Islet precursor cell (in vitro differentiated cells): ENCODE measurements at regions not wholly inside any gene's neighbourhood (a gene's known extent, or its start where the extent isn't known, plus 50 kb on each side); places are given as distances from the start of the nearest gene placed in this dataset.
A peak's percentile ranks its signal among the peaks of the same experiment; 100 is the strongest.

Experiments used
- DNase-seq: peaks from one replicate; pipeline ENCODE4 v3.0.0-alpha.2; 2018

DNA sequence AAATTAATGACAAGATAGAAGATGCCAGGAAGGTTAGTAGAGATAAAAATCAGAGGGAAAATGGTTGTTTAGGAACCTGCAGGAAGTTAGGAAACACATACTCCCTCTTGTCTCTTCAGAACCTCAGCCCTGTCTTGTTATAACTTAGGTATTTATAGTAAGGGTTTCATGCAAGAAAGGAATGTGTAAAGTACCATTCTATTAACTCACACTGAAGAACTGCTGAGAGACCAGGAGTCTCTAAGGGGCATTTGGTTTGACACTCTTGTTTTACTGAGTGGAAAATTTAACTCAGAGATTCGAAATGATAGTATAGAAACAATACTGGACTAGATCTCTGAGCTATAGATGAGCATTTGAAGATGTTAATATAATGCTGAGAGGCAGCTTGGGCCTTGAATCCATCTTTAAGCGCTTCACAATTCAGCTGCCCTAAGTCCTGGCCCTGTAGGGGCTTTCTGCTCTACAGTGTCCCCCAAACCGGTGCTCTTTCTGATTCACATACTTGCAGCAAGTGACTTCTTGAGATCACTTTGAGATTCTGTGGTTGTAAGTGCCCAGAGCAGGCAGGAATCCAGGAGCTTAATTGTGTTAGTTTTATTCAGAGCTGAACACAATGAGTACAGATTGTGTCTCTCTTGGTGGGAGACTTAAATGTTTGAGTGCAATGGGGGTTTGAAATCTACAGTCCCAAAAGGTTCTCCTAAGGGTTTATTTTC lies 235.0 kb upstream of the RGPD4 start:
- no peak for DNase-seq

DNA sequence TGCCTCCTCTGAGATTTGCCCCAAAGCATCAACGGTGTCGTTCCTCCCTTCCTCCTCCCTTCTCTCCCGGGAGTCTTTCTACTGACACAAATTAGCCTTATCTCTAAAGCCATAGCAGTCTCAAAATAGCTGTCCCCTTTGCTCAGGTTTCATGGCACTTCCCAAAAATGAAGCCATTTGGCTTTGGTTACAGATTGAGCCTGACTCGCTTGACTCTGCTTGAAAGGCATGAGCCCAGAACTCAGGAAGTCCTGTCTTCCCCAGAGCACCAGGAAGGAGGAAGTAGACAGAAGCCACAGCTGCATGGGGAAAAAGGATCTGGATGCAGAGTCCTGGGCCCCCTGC lies 234.4 kb upstream of the RGPD4 start:
- no peak for DNase-seq

DNA sequence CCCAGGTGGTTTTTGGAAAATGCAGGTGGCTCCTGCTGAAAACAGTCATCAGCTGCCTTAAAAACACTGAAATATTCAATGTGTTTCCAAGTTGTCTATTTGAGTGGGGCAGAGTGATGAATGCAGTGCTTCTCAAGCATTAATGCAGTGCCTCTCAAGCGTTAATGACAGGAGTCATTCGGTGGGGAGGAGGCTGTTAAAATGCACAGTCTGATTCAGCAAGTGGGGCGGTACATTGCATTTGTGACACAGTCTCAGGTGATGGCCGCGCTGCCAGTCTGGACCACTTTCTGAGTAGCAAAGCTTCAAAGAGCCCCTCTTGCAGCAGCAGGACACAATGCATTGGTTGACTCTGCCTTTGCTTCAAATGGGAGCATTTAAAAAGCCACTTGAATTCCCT lies 231.4 kb upstream of the RGPD4 start:
- no peak for DNase-seq

DNA sequence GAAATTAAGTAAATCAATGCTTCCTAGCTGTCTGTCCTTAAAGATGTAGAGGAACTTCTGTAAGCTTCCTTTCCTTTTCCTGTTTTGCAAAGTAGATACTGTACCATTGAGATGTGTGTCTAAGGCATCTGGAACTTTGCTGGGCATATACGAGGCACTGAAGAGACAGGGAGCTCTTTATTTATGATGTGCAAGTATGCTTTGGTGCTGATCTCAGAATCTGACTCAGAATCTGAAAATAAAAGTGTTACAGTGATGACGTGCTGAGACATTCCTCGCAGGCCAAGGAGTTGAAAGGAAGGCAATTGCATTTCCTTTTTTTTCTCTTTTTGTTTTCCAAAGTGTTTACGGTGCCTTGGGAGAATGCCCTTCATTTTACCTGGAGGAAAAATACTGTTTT lies 230.9 kb upstream of the RGPD4 start:
- DNase-seq: no peak

DNA sequence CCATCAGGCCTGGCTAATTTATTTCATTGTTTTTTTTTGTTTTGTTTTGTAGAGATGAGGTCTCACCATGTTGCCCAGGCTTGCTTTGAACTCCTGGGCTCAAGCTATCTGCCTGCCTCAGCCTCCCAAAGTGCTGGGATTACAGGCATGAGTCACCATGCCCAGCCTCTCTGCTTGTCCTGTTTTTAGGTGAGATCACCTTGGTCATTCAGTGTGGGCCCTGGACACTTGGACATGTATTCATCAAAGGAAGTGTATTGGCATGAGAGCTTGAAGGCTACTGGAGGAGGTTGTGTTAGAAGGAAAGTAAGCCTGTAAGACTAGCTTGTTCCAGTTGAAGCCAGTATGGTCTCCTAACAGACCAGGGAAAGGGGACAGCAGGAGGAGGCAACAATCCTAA lies 229.2 kb upstream of the RGPD4 start:
- peak; percentile 51 for DNase-seq

DNA sequence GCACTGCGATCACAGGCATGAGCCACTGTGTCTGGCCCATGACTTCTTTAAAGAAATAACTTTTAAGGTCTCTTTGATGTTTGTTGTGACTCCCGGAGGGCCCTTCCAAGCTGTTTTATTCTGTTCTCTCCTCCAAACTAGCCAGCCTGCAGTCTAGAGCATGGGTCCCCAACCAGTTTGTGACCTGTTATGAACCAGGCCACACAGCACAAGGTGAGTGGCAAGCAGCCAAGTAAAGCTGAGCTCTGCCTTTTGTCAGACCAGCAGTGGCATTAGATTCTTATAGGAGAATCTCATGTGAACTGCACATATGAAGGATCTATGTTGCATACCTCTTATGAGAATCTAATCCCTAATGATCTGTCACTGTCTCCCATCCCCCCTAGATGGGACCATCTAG lies 223.9 kb upstream of the RGPD4 start:
- DNase-seq: no peak

DNA sequence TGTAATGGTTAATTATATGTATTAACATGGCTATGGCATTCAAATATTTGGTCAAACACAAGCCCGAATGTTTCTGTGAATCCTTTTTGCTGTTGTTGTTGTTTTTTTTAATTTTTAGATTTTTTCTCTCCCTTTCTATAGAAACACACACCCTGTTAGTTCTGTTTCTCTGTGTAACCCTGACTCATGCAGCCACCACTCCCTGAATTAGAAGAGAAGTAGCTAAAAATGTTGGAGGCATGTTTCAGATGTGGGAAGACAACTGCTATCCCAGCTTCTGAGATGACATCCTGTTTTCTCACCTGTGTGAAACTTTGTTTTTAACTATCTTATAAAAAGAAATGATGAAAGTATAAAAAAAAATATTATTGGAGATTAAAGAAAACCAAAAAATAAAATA lies 219.6 kb upstream of the RGPD4 start:
- DNase-seq: no peak

DNA sequence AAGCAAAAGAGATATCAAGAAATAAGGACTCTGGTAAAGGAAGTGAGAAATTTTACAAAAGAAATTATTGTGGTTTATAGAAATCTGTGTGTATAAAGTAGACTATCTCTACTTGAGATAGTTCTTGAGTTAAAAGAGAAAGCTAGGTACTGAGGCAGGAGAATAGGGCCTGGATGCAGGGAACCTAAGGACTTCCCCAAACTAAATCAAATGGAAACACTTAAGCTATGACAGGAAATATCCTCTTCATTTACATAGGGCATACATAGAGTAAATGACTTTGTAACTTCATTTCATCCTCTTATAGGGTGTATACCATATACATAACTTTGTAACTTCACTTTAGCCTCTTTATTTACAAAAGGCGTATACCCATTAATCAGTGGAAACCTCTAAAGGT lies 219.2 kb upstream of the RGPD4 start:
- no peak for DNase-seq

DNA sequence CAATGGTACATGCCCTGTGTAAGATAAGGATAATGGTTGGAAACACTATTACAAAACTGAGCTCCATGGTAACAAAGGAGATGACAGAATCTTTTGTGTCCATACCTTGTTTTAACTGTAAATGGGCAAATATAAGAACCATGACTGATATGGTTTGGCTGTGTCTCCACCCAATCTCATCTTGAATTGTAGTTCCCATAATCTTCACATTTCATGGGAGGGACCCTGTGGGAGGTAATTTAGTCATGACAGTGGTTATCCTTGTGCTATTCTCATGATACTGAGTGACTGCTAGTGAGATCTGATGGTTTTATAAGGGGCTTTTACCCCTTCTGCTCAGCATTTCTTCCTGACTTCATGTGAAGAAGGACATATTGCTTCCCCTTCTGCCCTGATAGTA lies 211.7 kb upstream of the RGPD4 start:
- no peak for DNase-seq

DNA sequence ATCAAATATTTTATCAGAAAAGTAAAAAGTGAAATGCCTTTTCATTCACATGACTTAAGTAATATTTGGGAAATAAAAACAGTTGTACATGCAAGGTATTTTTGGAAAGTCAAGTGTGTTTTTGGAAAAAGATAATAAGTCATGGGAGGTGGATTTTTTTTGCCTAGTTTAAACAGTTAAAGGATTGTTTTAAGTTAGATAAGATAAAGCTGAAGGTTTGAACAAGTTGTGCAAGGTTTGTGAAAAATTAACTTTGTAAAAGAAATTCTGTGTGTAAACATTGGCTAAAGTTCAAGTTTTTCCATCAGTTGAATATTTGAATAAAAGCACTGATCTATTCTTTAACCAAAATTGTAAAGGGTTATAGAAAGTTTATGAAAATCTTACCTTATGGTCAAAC lies 207.9 kb upstream of the RGPD4 start:
- DNase-seq: no peak

DNA sequence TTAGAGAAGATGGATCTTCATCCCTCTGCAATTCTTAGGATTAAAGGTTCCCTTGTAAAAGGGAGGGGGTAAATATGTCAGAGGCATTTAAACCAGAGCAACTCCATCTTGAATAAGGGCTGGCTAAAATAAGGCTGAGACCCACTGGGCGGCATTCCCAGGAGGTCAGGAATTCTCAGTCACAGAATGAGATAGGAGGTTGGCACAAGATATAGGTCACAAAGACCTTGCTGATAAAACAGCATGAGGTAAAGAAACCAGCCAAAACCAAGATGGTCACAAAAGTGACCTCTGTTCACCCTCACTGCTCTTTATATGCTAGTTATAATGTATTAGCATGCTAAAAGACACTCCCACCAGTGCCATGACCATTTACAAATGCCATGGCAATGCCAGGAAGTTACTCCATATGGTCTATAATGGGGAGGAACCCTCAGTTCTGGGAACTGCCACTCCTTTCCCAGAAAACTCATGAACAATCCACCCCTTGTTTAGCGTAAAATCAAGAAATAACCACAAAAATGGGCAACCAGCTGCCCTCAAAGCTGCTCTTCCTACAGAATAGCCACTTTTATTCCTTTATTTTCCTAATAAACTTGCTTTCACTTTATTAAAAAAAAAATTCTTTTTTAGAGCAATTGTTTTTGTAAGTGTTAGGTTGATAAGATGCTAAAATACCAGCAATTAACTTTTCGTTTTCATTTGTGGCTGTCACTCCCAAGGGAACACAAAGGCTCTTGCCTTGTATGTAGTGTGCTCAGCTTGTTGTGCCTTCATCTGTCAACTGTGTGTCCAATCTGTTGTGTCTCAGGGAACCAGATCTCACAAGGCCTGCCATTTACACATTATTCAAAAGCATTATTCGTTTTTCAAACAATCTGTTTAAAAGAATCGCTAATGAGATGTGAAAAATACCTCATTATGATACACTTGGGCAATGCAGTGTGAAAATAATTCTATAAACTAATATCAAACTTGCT lies 205.2 kb upstream of the RGPD4 start:
- no peak for DNase-seq

DNA sequence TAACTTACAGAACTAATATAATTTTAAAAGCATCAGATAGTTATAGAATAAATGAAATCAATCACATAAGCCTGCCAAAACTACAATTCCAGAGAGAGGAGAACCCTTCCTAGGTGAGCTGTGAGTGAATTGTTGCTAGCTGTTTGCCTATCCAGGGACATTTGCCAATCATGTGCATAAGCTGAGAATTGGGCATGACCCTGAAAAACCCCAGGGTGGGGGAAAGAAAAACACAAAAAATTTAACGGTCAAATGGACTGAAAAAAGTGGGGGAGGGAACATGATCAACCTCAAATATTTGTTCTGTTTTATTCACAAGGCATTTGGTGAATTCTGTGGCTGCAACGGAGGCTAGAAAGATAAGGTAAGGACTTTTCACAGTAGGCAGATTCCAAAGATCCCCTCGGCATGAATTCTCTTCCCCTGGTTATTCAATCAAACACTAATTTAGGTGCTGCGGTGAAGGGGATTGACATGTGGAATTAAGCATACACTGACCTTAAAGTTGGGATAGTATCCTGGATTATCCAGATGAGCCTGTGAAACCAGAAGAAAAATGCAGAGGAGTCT lies 203.9 kb upstream of the RGPD4 start:
- no peak for DNase-seq

DNA sequence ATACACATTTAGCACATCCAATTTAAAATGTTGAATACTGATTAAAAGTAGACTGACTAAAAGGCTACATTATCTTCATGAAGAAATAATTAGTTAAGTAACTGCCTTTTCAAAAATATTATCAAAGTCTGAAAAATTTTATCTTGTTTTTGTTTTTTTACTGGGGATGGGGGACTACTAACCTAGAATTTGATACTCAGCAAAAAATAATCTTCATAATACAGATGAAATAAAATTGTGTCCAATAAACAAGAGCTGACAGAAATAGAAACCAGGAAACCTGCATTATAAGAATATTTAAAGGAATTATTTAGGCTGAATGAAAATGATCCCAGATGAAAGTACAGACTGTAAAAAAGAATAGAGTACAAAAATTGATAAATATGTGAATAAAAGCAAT lies 200.7 kb upstream of the RGPD4 start:
- DNase-seq: no peak

DNA sequence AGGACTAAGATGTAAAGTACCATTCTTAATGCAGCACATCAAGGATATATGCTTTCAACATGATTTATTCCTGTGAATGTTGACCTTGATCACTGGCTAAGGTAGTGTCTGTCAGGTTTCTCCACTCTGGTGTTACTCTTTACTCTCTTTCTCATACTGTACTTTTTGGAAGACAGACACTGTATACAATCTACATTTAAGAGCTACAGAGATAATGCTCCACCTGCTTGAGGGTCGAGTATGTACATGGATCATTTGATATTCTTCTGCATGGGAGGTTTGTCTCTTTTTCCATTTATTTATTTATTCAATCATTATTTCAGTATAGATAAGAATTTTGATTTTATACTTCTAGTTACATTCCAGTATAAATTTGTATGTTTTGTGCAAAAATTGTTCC lies 199.5 kb upstream of the RGPD4 start:
- DNase-seq: no peak

DNA sequence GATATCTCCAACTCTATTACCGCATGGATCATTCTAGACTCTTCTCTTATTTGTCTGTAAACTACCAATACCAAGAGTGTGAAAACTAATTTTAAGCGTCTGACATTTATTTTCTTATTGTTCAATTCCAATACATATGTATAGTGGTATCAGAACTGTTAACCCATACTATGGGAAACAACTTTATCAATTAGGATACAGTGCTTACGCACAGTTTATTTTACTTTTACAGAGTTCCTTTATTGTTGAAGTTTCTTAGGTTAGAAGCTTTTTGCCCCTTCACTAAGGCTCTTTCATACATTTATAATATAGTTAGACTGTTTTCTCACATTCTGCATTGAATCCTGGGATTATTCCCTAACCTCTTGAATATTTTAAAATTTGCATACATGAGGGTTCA lies 198.8 kb upstream of the RGPD4 start:
- DNase-seq: no peak

DNA sequence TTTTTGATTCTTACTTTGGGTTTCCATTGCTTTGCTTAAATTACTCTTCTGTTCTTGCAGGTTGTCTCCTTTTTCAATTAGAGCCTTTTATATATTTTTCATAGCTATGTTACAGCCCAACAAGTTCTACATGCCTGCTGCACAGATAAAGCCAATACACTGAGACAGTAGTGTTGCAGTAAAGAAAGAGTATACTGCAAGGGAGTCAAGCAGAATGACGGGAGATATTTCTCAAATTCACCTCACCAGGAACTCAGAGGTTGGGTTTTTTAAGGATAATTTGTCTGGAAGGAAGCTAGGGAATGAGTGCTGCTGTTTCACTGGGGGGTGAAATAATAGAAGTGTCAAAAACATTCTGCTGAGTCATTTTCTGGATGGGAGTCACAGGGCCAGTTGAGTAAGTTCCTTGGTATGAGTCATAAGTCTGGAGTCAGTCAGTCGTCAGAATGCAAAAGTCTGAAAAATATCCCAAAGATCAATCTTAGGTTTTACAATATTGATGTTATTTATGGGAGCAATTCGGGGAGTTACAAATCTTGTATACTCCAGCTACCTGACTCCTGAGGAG lies 193.0 kb upstream of the RGPD4 start:
- DNase-seq: no peak

DNA sequence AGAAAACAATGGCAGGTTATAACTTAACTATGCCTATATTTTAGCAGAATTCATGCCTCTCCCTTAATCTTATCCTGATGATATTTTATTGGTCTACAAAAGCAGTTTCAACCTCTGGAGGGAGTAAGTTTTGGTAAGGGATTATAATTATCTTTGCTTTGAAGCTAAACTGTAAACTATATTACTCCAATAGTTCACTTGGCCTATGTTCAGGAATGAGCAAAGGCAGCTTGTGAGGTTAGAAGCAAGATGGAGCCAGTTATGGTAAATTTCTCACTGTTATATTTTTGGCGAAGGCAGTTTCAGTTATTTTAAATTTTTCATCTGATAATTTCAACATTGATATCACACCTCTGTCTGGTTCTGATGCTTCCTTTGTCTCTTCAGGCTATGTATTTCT lies 192.5 kb upstream of the RGPD4 start:
- no peak for DNase-seq

DNA sequence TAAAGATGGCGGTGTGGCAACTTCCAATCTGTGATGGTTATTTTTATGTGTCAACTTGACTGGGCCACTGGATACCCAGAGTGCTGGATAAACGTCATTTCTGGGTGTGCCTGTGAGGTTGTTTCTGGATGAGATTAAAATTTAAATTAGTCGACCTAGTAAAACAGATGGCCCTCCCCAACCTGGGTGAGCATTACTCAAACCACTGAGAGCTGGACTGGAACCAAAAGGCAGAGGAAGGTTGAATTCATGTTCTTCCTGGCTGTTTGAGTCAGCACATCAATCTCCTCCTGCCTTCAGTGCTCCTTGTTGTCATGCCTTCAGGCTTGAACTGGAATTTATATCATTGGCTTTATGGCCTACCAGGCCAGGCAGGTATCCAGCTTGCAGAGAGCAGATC lies 190.8 kb upstream of the RGPD4 start:
- no peak for DNase-seq

DNA sequence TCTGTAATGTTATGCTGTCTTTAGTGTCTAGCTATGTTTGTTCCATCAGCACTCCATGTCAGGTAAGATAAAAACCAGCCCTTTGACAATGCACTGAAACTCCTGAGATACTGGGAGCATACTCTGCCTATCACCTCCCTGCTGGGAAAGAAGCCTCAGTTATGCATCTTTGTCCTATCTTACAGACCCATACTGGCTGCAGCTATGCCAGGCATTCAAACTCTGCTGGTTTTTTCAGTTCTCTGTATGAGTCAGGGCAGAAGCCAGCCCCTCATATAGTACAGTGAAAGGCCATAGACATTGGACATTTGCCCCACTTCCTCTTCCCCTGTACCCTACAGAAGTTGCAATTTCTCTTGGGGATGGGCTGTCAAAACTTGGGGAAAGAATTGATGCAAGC lies 181.1 kb upstream of the RGPD4 start:
- no peak for DNase-seq

DNA sequence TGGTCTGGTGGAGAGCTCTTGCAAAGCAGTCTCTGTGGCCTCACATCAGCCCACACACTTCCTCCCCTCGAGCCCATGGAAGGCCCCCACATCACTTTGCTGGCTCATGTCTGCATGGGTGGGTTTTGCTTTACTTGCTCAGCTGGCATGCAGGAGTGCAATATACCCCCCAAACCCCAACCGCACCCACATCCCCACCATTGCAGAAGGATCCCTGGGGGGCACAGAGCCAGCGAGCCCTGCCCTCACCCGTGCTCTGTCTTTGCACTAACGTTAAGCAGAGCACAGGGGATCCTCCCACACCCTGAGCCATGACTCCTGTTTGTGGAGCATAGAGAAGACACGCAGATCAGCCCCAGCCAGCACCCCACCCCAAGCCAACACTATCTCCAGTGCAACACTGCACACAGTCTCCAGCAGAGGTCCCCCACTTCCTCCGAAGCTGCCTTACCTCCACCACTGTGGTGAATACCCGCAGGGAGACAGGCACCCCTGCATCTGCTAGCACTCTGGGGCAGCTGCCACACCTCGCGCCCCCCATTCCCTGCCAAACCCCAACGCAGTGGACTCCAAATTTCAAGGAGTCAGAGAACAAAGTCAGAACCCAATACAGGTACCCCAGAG lies 177.8 kb upstream of the RGPD4 start:
- no peak for DNase-seq

DNA sequence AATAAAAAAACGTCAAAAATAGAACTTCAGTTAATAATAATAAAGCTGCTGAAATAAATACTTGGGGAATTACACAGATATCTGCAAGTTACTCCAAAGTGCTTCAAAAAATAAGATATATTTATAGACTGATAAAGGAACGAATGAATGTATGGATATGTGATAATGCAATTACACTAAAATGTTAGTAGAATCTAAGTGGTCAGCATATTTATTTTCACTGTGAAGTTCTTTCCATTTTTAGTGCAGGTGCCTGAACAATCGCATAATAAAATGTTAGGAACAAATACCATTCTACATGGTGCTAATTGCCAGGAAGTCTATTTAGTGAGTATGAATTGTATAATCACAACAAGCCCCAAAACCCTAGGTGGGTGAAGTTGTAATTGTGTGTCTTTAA lies 169.6 kb upstream of the RGPD4 start:
- no peak for DNase-seq

DNA sequence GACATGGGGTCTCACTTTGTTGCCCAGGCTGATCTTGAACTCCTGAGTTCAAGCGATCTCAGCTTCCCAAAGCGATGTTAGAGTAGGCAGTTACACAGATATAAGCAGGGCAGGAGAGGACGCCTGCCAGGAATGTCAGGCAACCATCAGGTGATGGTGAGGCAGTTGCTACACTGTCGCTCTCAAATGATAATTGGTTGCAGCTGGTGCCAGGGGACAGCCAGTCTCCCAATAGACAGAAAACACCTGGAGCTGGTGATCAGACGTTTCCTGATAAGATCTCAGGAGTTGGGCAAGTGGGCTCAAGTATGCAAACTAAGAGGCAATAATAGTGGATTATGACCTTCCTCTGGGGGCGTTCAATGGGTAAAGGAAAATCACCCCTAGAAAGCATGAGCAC lies 163.1 kb upstream of the RGPD4 start:
- DNase-seq: peak; percentile 54

DNA sequence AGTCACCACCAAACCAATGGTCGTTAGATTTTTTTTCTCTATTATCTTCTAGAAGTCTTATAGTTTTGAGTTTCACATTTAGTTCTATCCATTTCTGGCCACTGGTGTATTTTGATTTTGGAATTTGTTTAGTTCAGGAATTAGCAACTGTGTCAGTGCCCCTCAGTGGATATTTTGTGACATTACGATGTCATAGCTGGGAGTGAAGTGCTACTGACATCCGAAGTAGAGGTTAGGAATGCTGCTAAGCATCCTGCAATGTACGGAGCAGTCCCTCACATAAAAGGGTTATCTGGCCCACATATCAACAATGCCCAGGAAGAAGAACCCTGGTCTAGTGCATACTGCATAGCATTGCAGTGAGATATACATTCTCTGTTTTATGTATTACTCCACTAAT lies 157.4 kb upstream of the RGPD4 start:
- DNase-seq: no peak
